NCI-H2107 treated with DMSO at 0.1 percent for 48 hours (cell line): ENCODE measurements at regions not wholly inside any gene's neighbourhood (a gene's known extent, or its start where the extent isn't known, plus 50 kb on each side); places are given as distances from the start of the nearest gene placed in this dataset.
"Not testable (repeated sequence)": the region's sequence is repeated elsewhere in the genome, so short reads cannot be mapped to it uniquely, and the experiment has no call there.

Source experiments
- DNase-seq: peaks from one replicate; lab custom pipeline; 2025; ENCODE audit not compliant: unreplicated experiment; lab: John Stamatoyannopoulos, UW

GRCh38 chr7:89616829-89617228 lies 537.4 kb upstream of the STEAP1 start:
- DNase-seq = not testable (repeated sequence)

DNA sequence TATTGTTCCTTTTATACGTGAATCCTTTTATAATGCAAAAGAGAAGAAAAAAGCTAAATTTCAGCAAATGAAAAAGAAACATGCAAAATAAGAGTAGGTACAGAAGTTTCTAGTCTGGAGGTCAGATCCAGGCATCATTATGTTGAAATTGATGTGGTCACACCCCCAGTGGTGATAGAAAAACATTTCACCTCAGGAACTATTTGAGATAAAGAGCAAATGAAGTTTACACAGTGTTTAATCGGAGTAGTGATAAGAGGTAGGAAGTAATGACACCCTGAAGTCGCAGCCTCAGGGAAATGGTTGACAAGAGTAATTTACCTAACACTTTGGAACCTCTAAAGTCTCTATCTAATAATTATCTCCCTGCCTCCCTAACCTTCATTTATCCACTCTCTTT lies 536.0 kb upstream of the STEAP1 start:
- DNase-seq = no peak

DNA sequence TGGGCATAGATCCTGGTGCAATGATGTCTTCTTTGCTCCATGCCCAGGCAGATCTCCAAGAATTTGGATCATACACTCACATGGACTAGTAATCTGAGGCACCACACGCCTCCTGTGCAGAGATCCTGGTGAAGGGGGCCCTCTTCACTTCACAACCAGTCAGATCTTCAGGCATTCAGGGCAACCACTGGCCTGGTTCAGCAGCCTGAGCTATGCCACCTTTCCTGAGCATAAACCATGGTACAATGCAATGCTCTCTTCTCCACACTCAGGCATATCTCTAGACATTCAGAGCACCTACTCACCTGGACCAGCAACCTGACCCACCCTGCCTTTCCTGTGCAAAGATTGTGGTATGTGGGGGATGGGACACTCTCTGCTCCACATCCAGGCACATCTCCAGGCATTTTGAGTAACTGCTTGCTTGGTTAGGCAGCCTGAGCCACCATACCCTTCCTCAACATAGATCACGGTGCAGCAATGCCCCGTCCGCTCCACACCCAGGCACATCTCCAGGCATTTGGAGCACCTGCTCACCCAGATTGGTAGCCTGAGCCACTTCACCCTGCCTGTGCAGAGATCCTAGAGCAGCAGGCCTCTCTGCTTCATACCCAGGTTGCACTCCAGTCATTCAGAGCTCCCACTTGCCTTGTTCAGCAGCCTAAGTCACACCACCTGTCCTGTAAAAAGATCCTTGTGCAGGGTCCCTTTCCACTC lies 532.2 kb upstream of the STEAP1 start:
- DNase-seq = no peak

DNA sequence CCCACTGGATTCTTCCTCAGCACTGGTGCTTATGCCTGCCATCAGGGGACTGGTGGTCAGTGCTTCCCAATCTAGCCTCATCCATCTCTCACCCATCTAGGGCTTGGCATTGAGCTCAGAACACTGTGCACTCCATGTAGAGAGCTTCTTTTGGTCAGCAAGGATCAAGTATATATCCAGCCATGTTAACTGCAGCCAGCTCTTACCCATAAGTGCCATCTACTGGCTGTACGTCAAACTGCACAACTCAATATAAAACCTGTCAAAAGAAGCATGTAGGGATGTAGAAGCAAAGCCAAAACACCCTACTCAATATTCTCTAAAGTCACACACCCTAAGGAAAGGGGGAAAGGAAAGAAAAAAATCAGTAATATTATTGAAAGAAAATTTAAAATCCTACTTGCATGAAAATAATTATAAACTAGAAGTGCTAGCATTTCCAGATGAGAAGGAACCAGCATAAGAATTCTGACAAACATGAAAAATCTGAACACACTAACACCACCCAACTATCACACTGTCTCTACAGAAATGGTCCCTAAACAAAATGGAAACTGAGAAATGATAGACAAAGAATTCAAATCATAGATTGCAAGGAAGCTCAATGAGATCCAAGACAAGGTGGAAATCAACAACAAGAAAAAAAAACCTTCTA lies 531.1 kb upstream of the STEAP1 start:
- DNase-seq = peak; percentile 45

GRCh38 chr7:89624155-89624554 lies 530.1 kb upstream of the STEAP1 start:
- DNase-seq = not testable (repeated sequence)

- DNase-seq = no peak
Measured at GRCh38 chr7:89648509-89648908, 505.8 kb upstream of the STEAP1 start.

- no peak for DNase-seq
Measured at GRCh38 chr7:89655946-89656345, 498.3 kb upstream of the STEAP1 start.

DNA sequence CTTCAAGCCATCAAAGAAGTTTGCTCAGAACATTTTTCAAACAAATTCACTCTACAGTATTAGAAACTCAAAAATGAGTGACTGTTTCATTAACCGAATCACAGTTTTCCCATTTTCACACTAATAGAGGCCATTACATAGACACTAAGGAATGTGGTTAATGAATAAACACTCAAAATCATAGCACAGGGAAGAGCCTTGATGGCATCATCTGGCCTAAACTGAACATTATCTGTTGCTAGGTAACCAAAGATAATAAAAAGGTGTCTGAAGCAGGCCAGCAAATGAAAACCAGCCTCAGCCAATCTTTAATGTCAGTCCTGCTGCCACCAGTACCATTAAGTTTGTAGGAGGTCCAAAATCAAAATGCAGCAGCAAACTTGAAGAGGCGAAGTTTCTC lies 492.4 kb upstream of the STEAP1 start:
- no peak for DNase-seq

GRCh38 chr7:89666136-89666835 lies 488.0 kb upstream of the STEAP1 start:
- DNase-seq = no peak

DNA sequence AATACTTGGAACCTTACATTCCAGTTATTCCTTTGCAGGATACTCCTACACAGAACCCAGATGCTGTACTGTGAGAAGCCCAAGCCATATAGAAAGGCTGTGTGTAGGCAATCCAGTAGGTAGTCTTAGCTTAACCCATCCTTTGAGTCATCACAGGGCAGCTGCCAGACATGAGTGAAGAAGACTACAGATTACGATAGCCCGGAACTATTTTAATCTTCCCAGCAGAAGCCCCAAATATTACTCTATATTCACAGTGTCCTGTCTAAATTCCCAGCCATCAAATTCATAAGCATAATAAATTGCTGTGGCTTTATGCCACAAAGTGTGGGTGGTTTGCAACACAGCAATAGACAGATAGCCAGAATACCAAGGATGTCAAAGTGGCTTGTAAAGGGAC lies 474.1 kb upstream of the STEAP1 start:
- DNase-seq = no peak

DNA sequence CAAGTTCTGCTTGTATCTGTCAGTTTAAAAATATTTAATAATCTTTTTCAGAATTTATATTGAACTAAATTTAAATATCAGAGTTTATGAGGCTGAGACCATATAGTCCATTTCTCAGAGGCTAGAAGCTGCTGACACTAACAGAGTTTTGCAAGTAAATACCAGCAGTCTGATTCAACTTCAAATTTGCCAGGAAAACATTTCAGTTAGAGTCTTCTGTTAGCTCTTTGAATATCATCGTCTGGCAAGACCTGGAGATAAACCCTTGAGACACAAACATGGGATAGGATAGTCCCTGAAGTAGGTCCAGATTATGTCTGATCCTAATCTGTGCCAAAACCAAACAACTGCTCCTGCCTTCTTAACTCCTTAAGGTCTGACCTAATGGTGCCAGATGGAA lies 472.8 kb upstream of the STEAP1 start:
- no peak for DNase-seq

- no peak for DNase-seq
Measured at GRCh38 chr7:89685287-89685686, 469.0 kb upstream of the STEAP1 start.

GRCh38 chr7:89687211-89687610 lies 467.1 kb upstream of the STEAP1 start:
- no peak for DNase-seq

DNA sequence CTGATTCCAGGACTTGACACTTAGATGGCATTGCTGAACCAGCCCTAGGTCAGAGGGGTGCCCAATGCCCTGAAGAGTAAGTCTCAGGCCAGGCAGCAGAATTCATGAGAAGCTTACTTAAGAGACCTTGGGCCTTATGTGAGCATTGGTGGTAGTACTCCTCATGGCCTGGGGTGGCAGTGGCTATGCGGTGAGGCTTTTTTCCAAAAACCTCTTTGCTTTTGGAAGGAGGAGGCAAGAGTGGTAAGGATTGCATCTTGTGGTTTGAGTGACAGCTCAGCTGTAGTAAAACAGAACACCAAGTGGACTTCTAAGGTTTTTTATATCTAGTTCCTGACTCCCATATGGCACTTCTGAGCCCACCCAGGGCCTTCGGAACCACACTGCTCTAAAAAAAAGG lies 459.0 kb upstream of the STEAP1 start:
- no peak for DNase-seq

GRCh38 chr7:89714131-89714530 lies 440.1 kb upstream of the STEAP1 start:
- no peak for DNase-seq

GRCh38 chr7:89718941-89719340 lies 435.3 kb upstream of the STEAP1 start:
- DNase-seq = not testable (repeated sequence)

DNA sequence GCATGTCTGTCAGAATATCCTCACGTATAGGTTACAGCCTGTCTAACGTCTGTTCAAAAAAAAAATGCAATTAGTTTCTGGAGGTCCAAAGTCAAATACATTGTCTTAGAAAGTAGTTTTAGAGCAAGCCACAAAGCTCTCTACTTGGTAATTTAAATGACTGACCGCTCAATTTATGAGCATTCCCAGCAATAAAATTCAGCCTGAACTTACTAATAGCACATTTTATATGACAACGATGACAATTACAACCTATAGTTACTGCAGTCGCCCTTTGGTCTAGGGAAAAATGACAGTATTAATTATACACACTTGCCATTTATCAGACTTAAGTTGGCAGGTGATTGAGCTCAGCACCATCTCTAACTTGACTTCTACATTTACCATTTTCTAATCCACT lies 425.8 kb upstream of the STEAP1 start:
- no peak for DNase-seq

GRCh38 chr7:89731751-89732445 lies 422.4 kb upstream of the STEAP1 start:
- no peak for DNase-seq

GRCh38 chr7:89738549-89738948 lies 415.7 kb upstream of the STEAP1 start:
- no peak for DNase-seq

GRCh38 chr7:89757910-89758309 lies 396.4 kb upstream of the STEAP1 start:
- DNase-seq = no peak

- DNase-seq = no peak
Measured at GRCh38 chr7:89760690-89761089, 393.6 kb upstream of the STEAP1 start.

DNA sequence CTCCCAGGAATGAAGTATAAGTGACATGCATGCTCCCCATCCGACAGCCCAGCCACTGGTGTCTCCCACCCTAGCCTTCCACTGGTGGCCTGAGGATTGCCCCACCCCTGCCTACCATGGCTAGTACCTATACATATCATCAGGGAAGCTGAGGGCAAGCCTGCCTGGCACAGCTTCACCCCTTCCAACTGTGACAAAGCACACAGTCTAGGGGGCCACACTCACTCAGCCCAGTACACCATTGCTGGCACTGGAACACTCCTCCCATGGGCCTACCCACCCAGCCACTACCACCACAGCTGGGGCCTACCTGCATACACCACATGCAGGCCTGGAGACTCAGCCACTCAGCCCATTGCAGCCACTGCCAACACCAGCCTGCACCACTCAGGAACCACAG lies 393.1 kb upstream of the STEAP1 start:
- no peak for DNase-seq
